ENCODE measurements at regions not wholly inside any gene's neighbourhood (a gene's known extent, or its start where the extent isn't known, plus 50 kb on each side); places are given as distances from the start of the nearest gene placed in this dataset.

DNA sequence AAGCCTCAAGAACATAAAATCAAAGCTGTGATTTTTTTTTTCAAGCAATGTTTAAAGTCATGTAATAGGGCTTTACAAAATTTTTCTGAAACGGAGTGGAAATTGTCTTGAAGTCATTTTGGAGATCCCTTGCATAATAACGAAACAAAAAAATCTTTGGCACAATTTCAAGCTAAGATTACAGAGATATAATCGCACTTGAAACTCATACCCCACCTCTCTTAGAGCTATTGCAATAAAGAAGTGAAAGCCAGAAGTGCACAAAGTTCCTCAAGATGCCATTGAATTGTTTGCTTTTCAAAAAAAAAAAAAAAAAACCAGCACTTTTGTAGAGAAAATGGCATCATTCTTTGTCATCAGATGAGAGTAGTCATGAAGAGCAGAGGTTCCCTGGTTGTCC lies 152.3 kb downstream of the PAX3 start:
- no peak for FAIRE-seq

DNA sequence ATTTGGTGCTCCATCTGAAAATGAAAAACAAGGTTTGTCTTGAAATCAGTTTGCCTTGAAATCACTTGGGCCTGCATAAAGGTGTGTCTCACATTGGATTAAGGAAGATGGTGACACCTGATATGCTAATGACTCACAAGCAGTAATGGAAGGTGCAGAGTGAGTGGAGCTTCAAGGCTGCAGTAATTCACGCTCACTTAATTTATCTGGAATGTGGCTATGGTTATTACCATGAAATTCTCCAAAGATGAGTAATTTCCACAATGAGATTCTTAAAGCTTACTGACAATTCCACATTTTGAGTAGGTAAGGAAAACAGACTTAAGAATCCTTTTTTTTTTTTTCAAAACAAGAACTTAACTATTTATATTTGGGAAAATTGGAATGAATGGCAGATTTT lies 156.8 kb downstream of the PAX3 start:
- FAIRE-seq = no peak

DNA sequence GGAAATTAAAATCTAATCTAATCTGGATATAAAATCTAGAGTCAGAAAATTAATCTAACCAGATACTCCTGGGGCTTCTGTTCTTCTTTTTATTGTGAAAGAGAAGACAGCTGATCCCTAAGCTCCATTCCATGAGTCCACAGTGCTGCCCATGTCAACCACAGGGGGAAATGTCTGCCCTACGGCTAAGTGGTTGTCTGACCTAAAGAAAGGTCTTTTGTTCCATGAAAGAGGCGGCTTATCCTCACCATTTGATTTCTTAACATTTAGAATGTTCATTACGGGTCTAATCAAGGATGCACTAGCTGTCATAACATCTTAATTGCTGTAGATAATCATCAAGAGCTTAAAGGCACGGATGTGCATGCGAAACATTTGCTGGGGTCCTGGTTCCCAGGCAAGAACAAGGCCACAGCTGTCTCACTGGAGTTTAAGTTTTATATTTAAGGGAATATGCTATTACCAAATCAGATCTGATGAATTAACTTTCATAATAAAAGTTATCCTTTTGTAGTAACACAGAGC lies 162.6 kb downstream of the PAX3 start:
- FAIRE-seq = no peak

DNA sequence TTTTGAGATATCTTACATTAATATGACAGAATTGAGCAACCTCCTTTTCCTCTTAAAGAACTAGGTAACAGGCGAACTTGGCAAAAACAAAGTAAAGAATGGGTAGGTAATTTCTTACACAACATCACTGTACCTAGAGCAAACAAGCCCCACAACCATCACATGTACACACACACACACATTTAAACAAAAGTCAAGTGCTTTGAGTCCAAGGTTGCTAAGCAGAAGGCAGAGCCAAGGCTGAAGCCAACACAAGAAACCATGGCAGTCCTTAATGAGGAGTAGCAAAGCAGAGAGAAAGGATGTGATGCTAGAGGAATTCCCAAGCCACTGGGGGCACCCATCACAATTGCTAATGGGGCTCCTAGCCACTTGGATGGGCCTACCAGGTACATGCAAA lies 164.1 kb downstream of the PAX3 start:
- no peak for FAIRE-seq

DNA sequence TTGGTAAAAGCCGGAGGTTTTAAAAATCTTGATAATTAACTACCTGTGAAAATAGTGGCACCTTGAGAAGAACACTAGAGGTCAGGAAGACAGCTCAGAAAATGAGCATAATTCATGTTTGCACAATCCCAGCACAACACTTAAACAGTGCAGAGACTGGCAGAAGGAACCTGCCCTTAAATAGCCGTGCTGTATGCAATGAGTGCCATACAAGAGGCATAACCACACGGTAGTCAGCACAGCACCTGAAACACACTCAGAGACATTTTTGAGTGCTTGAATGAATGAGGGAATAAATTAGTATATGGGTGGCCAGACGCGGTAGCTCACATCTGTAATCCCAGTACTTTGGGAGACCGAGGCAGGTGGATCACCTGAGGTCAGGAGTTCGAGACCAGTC lies 164.9 kb downstream of the PAX3 start:
- no peak for FAIRE-seq

DNA sequence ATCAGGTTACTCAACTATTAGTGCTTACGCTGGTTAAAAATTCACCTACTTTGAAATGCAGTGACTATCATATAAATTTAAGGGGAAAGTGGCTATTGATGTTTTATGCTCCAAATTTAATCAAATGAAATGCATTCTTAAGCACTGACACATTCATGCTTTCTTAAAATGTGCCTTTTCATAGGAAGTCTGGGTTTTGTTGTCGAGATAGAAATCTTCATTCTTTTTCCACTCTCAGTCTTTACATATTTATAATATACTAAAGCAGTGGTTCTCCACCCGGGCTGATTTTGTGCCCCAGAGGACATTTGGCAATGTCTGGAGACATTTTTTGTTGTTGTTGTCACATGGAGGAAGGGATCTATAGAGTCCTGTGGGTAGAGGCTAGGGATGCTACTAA lies 167.9 kb downstream of the PAX3 start:
- FAIRE-seq = no peak

DNA sequence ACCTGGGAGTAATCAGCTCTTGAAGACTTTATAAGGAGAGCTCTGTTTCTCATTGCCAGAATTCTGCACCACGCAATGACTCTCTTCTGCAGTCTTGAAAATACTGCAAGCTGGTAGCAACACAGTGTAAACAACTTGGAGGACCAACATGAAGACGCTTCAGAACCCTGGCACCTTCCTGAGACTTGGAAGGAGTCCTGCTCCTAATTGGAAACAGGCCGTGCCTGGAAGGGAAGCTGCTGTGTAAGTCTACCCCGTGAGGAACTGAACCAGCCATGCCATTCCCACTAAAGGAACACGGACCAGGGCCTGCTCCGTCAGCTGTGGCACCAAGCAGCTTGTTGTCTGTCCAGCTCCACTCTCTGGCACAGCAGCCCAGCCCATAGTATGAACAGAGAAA lies 171.1 kb downstream of the PAX3 start:
- FAIRE-seq = no peak

DNA sequence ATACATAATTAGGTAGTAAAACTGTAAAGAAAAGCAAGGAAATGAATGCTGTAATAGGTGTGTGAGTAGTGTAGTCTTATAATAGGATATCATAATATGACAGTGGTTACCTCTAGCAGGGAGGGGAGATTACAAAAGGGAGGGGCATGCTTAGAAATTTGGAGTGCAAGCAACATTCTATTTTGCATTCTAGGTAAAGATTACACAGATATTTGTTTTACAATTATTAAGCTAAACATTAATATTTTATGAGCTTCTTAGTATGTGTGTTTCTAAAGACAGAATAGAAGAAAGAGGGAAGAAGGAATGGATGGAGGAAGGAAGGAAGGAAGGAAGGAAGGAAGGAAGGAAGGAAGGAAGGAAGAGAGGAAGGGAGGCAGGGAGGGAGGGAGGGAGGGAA lies 177.9 kb downstream of the PAX3 start:
- no peak for FAIRE-seq

DNA sequence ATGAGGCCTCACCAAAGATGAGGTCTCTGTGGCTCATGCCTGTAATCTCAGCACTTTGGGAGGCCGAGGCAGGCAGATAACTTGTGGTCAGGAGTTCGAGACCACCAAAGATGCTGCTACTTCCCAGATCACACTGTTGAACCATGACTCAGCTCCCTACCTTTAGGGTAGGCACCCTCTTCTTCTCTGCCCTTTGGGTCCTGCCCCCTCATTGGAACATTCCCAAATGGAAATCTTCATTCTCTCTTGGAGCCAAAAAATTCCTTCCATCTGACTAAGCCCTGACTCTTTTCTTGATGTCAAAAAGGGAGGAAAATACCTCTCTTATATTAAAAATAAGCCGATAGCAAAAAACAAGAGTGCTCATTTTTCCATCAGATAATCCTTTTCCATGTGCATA lies 183.5 kb downstream of the PAX3 start:
- no peak for FAIRE-seq

DNA sequence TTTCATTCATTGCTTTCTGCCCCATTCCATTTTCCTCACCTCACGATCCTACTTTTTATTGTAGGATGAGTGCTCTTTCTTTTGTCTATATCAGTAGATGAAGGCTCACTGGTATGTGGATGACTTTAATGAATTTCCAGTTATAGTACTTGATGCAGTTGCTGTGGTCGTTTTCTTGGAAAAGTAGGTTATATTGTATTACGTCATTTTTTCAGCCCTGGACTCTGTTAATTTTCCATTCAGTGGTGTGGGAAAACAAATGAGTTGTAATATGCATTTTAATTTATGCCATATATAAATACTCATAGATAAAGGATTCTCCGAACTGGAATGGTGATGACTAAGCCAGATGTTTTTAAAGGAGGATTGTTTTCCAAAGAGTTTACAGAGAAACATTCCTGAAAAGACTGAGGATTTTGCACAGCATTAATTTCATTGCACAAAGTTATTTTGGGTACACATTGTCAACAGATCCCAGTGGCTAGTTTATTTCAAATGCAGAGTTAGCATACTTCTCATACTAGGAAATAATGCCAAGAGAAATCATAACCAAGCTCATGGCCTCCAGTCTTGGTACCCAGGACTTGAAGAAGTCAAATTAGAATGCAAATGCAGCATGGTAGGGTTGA lies 189.7 kb downstream of the PAX3 start:
- no peak for FAIRE-seq

DNA sequence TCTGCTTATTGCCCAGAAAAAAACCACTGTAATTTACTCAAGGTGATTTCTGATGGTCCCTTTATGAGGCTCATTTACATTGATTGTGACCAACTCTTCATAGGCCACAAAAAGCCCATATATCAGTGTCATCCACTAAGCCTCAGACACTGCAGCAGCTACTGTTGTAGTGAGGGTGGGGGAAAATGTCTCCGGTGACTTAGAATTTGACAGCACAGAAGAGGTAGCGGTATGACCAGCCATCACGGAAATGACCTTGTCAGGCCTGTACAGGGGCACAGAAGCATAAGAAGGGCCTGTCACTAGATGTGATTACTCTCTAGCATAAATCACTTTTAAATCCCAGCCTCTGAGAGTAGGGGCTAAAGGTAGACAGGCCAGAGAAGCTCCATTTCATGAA lies 190.3 kb downstream of the PAX3 start:
- no peak for FAIRE-seq

DNA sequence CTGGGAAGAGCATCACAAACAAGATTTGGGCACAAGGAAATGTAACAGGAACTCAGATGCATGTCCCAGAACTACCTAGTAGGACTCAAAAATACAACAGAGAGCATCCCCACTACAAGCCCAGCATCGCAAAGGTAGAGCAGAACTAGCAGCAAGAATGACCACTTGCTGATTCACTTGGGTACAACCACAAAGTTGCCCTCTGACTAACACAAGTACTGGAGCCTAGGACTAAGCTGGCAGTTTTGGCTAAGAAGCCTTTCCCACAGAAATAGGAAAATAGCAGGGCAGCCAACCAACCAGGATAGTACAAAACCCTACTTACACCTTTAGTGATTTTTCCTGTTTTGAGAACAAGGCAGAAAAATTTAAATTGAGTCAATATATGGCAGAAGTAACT lies 193.8 kb downstream of the PAX3 start:
- no peak for FAIRE-seq

DNA sequence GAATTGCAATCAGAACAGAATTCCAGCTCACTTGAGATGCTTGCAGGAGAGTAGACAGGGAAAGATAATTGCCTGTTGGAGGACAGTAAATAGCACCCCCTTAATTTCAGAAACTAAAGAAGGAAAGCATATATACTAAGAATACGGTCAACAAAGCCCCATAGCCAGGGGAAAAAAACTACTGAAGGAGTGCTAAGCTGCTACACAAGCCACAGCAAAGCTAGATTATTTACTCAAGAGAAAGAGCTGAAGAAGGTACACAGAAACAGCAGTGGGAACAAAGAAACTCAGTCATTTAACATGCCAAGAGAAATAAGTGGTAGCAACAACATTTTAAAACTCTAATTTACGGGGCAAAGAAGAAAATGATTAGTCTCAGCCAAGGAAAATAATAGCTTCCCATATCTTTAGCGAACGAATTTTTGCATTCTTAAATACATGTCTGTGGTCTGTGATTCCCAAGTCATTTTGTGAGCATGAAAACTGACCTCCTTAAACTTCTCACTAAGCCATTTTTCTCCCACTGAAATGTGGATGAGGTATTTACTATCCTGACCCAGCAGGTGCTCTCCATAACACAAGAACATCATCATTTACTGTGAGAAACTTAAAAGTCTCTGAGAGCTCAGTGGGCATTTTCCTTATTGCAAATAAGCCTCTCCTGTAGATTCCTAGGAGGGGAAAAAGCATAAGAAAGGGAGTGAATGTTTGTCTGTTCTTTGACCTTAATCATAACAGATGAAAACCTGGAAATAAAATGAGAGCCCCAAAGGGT lies 196.0 kb downstream of the PAX3 start:
- no peak for FAIRE-seq

DNA sequence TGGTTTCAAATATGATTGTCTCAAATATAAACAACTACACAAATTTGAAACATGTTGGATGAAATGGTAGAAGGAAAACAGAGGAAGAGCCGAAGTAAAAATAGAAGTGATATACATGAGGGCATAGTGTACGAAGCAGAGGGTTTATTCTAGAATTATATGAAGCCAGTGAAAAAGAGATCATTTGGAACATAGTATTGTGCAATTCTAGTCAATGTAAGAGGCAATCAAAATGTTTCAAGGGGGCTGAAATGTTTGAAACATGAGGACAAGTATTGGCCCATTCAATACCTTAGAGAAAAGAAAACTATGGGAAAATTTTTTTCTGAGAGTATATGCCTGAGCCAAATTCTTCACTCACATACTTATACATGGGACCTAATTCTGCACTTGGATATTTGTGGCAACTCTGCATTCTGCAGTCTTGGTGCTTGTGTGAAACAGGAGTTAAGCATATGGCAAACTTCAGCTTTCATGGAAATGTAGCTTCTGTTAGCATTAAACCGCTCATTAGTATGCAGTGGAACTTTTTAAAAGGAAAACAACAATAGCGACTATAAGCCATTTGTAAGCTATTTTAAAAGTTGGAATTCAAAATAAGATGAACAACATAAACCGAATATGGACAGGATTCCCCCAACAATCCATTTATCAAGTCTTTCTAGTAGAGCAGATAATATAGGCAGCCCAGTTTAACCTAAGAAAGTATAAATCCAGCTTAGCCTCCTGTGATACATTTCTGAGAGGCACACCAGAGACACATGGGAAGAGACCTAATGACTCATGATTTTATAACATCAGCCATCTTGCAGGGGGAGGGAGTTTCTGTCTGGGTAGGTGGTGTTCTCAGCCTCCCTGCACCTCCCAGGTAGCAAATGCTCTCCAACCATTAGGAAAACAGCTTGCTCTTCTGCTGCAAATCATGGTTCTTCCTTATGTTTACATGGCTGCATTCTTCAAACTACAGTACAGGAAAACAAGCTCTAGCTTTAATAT lies 197.8 kb downstream of the PAX3 start:
- FAIRE-seq = no peak

DNA sequence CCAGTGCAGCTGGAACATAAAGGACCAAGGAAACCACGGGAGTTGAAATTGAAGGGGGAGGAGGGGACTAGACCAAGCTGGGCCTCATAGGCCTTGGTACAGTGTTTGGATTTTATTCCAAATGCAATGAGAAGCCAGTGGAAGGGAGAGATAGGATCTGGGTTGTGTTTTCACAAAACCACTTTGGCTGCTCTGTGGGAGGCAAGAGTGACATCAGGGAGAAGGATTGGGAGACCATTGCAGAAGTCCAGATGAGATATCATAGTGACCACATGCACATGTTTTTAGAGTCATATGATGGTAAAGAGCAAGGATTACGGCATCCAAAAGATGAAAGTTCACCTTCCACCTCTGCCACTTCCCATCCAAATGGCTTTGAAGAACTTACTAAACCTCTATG lies 210.2 kb downstream of the PAX3 start:
- no peak for FAIRE-seq

DNA sequence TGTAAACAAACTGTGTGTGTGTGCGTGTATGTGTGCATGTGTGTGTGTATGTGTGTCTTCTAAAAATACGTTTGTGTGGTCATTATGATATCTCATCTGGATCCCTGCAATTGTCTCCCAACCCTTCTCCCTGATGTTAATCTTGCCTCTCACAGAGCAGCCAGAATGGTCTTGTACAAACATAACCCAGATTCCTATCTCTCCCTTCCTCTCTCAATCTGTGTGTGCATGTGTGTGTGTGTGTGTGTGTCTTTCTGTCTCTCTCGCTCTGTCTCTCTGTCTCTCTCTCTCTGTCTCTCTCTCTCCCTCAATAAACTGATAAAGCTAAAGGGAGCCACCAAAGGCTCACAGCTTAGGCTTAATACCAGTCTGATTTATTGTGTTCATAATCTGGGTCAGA lies 210.8 kb downstream of the PAX3 start:
- FAIRE-seq = no peak

DNA sequence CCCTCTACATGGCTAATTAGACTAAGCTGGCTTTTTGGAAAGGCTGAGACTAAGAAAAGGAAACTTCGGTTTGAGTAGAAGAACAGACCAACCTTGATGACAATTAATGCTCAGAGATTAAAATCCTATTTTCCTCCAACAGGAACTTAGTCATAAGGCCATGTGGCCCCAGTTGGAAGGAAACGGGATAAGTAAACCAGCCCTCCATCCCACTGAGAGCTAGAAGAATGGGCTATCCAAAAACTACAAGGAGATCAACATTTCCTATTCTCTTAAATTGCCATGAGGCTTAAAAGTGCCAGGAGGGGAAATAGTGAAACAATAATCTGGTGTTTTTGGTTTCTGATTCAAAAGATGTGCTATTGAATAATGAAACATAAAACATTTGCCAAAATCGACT lies 216.6 kb downstream of the PAX3 start:
- no peak for FAIRE-seq

DNA sequence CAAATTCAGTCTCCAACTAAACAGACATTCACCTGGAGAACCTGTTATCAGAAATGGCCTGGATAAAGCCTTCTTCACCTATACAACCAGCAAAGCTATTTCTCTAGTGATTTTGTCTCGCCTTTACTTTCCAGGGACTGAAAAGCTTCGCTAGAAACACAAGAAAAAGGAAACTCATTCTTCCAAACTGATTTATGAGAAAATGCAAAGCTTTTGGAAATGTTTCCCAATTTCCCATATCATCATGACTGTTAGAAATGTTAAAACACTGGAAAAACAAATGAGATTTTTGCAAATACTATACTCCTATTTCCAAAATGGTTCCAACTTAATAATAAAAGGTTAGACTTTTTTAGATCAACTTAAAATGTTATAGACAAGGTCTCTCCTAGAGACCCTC lies 218.7 kb downstream of the PAX3 start:
- no peak for FAIRE-seq

DNA sequence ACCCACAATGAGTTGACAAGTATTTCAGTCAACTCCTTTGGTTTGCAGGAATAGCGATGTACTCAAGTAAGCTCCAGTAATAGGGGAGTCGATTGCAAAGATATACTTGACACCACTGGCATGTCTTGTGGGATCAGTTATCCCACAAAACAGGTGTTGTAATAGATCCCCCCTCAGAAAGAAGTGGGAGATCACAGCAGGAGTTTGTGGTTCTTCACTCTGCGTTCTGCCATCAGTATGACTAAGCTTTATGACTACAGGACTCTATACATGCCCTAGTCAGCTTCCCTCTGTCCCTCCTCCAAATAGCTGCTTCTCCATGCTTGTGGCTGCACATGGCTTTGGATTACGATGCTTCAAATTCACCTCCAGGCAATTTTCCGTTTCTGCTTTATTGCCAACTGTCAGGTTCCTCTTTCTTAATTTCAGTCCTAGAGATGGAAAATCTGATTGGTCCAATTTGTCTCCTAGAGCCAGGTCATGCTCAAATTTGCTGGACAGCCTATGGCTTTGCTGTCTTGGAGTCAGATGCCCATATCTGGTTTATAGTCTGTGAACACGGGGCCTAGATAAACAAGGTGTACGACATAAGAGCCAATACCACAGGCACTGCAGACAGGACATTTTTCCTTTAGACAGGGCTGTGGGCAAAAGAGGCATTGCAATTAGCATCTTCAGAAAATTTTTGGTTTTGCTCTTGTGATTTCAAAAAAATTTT lies 221.7 kb downstream of the PAX3 start:
- FAIRE-seq = no peak

DNA sequence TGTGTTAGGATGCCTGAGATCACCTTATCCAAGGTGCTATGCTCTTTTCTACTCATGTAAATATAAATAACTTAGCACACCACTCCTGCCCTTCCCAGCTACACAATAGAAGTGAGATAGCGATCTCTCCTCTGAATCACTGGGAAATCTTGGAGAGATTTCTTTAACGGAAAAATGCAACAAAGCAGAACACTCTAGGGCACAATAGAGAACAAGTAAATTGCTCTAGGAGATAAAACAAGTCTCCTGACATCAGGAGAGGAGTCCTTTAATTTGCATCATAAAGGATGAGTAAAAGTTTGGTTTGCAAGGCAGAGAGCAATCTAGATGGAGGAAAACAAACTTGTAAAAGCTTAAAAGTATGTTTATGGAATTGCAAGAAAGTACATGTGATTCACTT lies 224.1 kb downstream of the PAX3 start:
- no peak for FAIRE-seq

DNA sequence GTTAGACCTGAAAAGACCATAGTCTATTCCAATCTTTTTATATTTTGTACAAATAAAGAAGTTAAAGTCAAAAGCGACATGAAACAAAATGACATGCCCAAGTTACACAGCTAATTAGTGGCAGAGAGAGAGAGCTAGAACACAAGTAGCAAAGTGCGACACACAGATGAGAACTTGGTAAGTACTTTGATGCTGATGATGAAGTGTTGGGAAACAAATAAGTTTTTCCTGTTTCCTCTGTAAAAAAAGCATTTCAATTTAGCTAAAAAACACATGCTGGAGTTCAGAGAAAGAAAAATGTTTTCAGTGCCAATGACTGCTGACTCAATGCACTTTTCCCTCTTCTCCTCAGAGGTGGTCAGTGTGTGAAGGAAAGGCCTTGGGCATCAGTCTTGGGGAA lies 226.9 kb downstream of the PAX3 start:
- FAIRE-seq = no peak

DNA sequence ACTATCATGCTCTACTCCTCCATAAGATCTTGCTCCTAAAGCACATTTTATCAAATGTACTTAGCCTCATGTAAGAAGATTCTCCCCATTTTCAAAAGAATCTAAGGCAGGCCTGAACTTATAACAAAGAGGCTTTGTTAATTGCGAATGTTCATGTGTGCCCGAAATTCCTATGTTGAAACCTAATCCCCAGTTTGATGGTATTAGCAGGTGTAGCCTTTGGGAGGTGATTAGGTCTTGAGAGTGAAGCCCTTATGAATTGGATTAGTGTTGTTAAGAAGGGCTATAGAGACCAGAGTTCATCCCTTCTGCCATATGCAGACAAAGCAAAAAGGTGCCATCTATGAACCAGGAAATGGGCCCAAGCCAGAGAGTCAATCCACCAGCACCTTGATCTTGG lies 234.5 kb downstream of the PAX3 start:
- no peak for FAIRE-seq
